ENCODE measurements at regions not wholly inside any gene's neighbourhood (a gene's known extent, or its start where the extent isn't known, plus 50 kb on each side); places are given as distances from the start of the nearest gene placed in this dataset.

DNA sequence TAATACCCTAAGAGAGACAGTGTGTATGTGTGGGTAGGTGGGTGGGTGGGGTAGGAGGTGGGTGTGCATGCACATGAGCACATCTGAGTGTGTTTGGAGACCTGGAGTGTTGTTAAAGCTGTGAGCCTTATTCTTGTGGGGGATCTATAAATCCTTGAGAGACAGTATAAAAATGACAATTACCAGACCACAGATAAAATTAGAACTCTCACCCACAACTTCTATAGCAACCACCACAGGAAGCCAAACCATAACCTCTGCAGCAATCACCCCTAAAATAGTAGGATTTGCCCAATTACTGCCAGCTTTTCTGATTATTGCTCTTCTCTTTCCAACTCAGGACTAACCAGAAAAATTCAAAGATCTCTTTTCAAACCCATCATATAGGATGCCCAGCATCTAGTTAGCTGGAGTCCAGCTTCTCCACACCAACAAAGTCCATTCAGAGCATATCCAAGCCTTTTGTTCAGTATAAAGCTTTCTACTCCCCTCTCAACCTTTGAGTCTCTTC, 93.4 kb upstream of the SLITRK1 start:
- ATAC-seq (ENCODE audit: low read depth) (no peak), DNase-seq (no peak)
- H3K79me2 ChIP-seq (ENCODE audit: control insufficient read depth, insufficient read depth, low read length), result no peaks in the 10 kb centered on the region
- Mint-ChIP-seq H3K27ac (no peak overlapping the region), H3K27me3 (no peaks in the 10 kb centered on the region), H3K9me3 (ENCODE audit: insufficient read depth) (peaks cover 3% of the 10 kb centered on the region), H3K4me3 (no peak overlapping the region), H3K4me1 (no peaks in the 10 kb centered on the region)
- H3K4me3 ChIP-seq (ENCODE audit: control extremely low read depth in 1 of 5, extremely low read depth in 1 of 5, insufficient read depth in 1 of 5, low read depth in 2 of 5, low read length in 4 of 5), result no peak overlapping the region
- no peak overlapping the region for H2AFZ ChIP-seq (ENCODE audit: insufficient read depth, low read depth, low read length, poor library complexity, severe bottlenecking)
- no peaks in the 10 kb centered on the region for H3K9me3 ChIP-seq (ENCODE audit: control extremely low read depth in 1 of 3, control insufficient read depth in 2 of 3, insufficient read depth in 1 of 3, low read length in 2 of 3)
- POLR2A ChIA-PET, result no interaction called here
- H3K9ac ChIP-seq (ENCODE audit: low read length), result no peak overlapping the region
- H3K36me3 ChIP-seq (replicated peaks in 1 of 2; ENCODE audit: control extremely low read depth in 1 of 2, control insufficient read depth in 1 of 2, extremely low read depth in 1 of 2, insufficient read depth in 2 of 2, low read length in 1 of 2), result no peaks in the 10 kb centered on the region
- intact Hi-C loops (cut with micrococcal nuclease), result no loop called here
- no peak overlapping the region for H3K27ac ChIP-seq (ENCODE audit: low read length in 2 of 2)
- TF ChIP-seq CTCF (IDR thresholded peaks at IDR 0.05), result no peak
- TF ChIP-seq EZH2 (IDR thresholded peaks at IDR 0.05; ENCODE audit: borderline replicate concordance, insufficient read depth, low read depth, low read length, poor library complexity, severe bottlenecking), result no peak
- no peaks in the 10 kb centered on the region for H3K27me3 ChIP-seq (replicated peaks in 1 of 4; ENCODE audit: control extremely low read depth in 1 of 4, control insufficient read depth in 3 of 4, insufficient read depth in 4 of 4, low read length in 3 of 4)
- no peaks in the 10 kb centered on the region for H4K20me1 ChIP-seq (ENCODE audit: control insufficient read depth, insufficient read depth, low read length, poor library complexity, severe bottlenecking)
- CTCF ChIA-PET, result no interaction called here
- H3K4me2 ChIP-seq (replicated peaks; ENCODE audit: low read depth, low read length, poor library complexity, severe bottlenecking), result no peak overlapping the region
- no peaks in the 10 kb centered on the region for H3K4me1 ChIP-seq (ENCODE audit: control insufficient read depth in 2 of 2, insufficient read depth in 2 of 2, low read length in 2 of 2)

- H3K9ac ChIP-seq (ENCODE audit: low read length), result no peak overlapping the region
- ATAC-seq (ENCODE audit: low read depth), result no peak
- H4K20me1 ChIP-seq (ENCODE audit: control insufficient read depth, insufficient read depth, low read length, poor library complexity, severe bottlenecking), result no peaks in the 10 kb centered on the region
- no peak overlapping the region for H3K4me3 ChIP-seq (ENCODE audit: control extremely low read depth in 1 of 5, extremely low read depth in 1 of 5, insufficient read depth in 1 of 5, low read depth in 2 of 5, low read length in 4 of 5)
- CTCF ChIA-PET, result no interaction called here
- WGBS (ENCODE audit: insufficient coverage), result no CpG with 5 or more reads among the region's 1 CpG
- no peaks in the 10 kb centered on the region for H3K27me3 Mint-ChIP-seq
- H3K4me3 Mint-ChIP-seq, result no peak overlapping the region
- no peaks in the 10 kb centered on the region for H3K27me3 ChIP-seq (replicated peaks in 1 of 4; ENCODE audit: control extremely low read depth in 1 of 4, control insufficient read depth in 3 of 4, insufficient read depth in 4 of 4, low read length in 3 of 4)
- no peak overlapping the region for H3K4me2 ChIP-seq (replicated peaks; ENCODE audit: low read depth, low read length, poor library complexity, severe bottlenecking)
- no peak overlapping the region for H3K27ac Mint-ChIP-seq
- H2AFZ ChIP-seq (ENCODE audit: insufficient read depth, low read depth, low read length, poor library complexity, severe bottlenecking), result no peak overlapping the region
- H3K79me2 ChIP-seq (ENCODE audit: control insufficient read depth, insufficient read depth, low read length), result no peaks in the 10 kb centered on the region
- H3K4me1 ChIP-seq (ENCODE audit: control insufficient read depth in 2 of 2, insufficient read depth in 2 of 2, low read length in 2 of 2), result no peaks in the 10 kb centered on the region
- H3K9me3 ChIP-seq (ENCODE audit: control extremely low read depth in 1 of 3, control insufficient read depth in 2 of 3, insufficient read depth in 1 of 3, low read length in 2 of 3), result peaks cover 0 to 4% (median 2%) of the 10 kb centered on the region in 3 donors
- intact Hi-C loops (cut with micrococcal nuclease), result no loop called here
- POLR2A ChIA-PET, result no interaction called here
- no peaks in the 10 kb centered on the region for H3K36me3 ChIP-seq (replicated peaks in 1 of 2; ENCODE audit: control extremely low read depth in 1 of 2, control insufficient read depth in 1 of 2, extremely low read depth in 1 of 2, insufficient read depth in 2 of 2, low read length in 1 of 2)
- DNase-seq, result no peak
- TF ChIP-seq EZH2 (IDR thresholded peaks at IDR 0.05; ENCODE audit: borderline replicate concordance, insufficient read depth, low read depth, low read length, poor library complexity, severe bottlenecking) (no peak), CTCF (IDR thresholded peaks at IDR 0.05) (no peak)
- H3K4me1 Mint-ChIP-seq, result no peaks in the 10 kb centered on the region
- no peaks in the 10 kb centered on the region for H3K9me3 Mint-ChIP-seq (ENCODE audit: insufficient read depth)
- no peak overlapping the region for H3K27ac ChIP-seq (ENCODE audit: low read length in 2 of 2)
Observed at GRCh38 chr13:83958531-83958930, 76.3 kb upstream of the SLITRK1 start.

Data from B cell (primary cell).